ENCODE measurements at regions not wholly inside any gene's neighbourhood (a gene's known extent, or its start where the extent isn't known, plus 50 kb on each side); places are given as distances from the start of the nearest gene placed in this dataset.
"Not testable (repeated sequence)": the region's sequence is repeated elsewhere in the genome, so short reads cannot be mapped to it uniquely, and the experiment has no call there.

- not testable (repeated sequence) for TF ChIP-seq CTCF (optimal IDR thresholded peaks at IDR 0.05 in 1 of 3, IDR thresholded peaks at IDR 0.05 in 1 of 3, conservative IDR thresholded peaks at IDR 0.05 in 1 of 3; ENCODE audit: extremely low read depth in 1 of 3, insufficient read depth in 2 of 3, low read length in 3 of 3); EZH2 (IDR thresholded peaks at IDR 0.05; ENCODE audit: low read length)
Observed at GRCh38 chr1:95538242-95538641, 304.2 kb downstream of the RWDD3 start.

All from keratinocyte (primary cell).